Loucy (cell line): ENCODE measurements at regions not wholly inside any gene's neighbourhood (a gene's known extent, or its start where the extent isn't known, plus 50 kb on each side); places are given as distances from the start of the nearest gene placed in this dataset.

Experiments
- H2AFZ ChIP-seq: fragments of 200-600 bp; sonication (generic); 2 replicates; pipeline ENCODE4 v1.6.0; 2016; ENCODE audit warnings: antibody characterized with exemption, mild to moderate bottlenecking, low read length, moderate library complexity
- H3F3A ChIP-seq: fragments of 200-600 bp; 2 replicates; pipeline ENCODE4 v1.6.0; 2016; ENCODE audit warnings: antibody characterized with exemption, low read depth, mild to moderate bottlenecking
- H3K27me3 ChIP-seq: fragments of 200-600 bp; sonication (generic); 2 replicates; pipeline ENCODE4 v1.6.1; 2014; ENCODE audit warnings: low read length, mild to moderate bottlenecking; ENCODE audit not compliant: insufficient read depth, poor library complexity, severe bottlenecking
- H3K36me3 ChIP-seq: fragments of 200-600 bp; sonication (generic); 2 replicates; pipeline ENCODE4 v1.6.1; 2016; ENCODE audit warnings: low read length; ENCODE audit not compliant: insufficient read depth
- H3K4me1 ChIP-seq: fragments of 200-600 bp; sonication (generic); 2 replicates; pipeline ENCODE4 v1.5.1; 2014; ENCODE audit warnings: low read length, mild to moderate bottlenecking; ENCODE audit not compliant: insufficient read depth, poor library complexity, severe bottlenecking
- H3K4me2 ChIP-seq: fragments of 200-600 bp; sonication (generic); 2 replicates; pipeline ENCODE4 v1.6.0; 2014; ENCODE audit warnings: antibody characterized with exemption, low read length, low read depth, mild to moderate bottlenecking; ENCODE audit not compliant: poor library complexity, severe bottlenecking
- H3K4me3 ChIP-seq: fragments of 200-600 bp; sonication (generic); 2 replicates; pipeline ENCODE4 v1.5.1; 2014; ENCODE audit warnings: low read length, mild to moderate bottlenecking, mixed read lengths; ENCODE audit not compliant: poor library complexity, severe bottlenecking
- H3K79me2 ChIP-seq: fragments of 200-600 bp; sonication (generic); 2 replicates; pipeline ENCODE4 v1.6.1; 2014; ENCODE audit warnings: low read length; ENCODE audit not compliant: insufficient read depth
- H3K9ac ChIP-seq: fragments of 200-600 bp; sonication (generic); 2 replicates; pipeline ENCODE4 v1.6.0; 2014; ENCODE audit warnings: mild to moderate bottlenecking, low read depth, low read length, moderate library complexity; ENCODE audit not compliant: poor library complexity, severe bottlenecking
- H3K9me2 ChIP-seq: fragments of 200-600 bp; sonication (generic); replicated peaks from 2 replicates; pipeline ENCODE4 v1.6.1; 2016; ENCODE audit warnings: low read depth, low read length, mixed read lengths
- H3K9me3 ChIP-seq: fragments of 200-600 bp; sonication (generic); 2 replicates; pipeline ENCODE4 v1.6.1; 2014; ENCODE audit warnings: mild to moderate bottlenecking, antibody characterized with exemption, low read length, low read depth; ENCODE audit not compliant: insufficient read depth
- H4K20me1 ChIP-seq: fragments of 200-600 bp; sonication (generic); 2 replicates; pipeline ENCODE4 v1.6.0; 2014; ENCODE audit warnings: antibody characterized with exemption, low read length, mild to moderate bottlenecking; ENCODE audit not compliant: insufficient read depth, poor library complexity, severe bottlenecking
- EZH2phosphoT487 ChIP-seq: fragments of 200-600 bp; IDR thresholded peaks from 2 replicates; pipeline ENCODE4 v1.6.1; 2018; ENCODE audit warnings: antibody characterized with exemption, mild to moderate bottlenecking, moderate library complexity, borderline replicate concordance
- TF ChIP-seq, protein P1 (sequence below): fragments of 200-600 bp; sonication (generic); conservative IDR thresholded peaks from 2 replicates; pipeline ENCODE4 v1.5.1; 2014; ENCODE audit warnings: mild to moderate bottlenecking, antibody characterized with exemption, low read length

DNA sequence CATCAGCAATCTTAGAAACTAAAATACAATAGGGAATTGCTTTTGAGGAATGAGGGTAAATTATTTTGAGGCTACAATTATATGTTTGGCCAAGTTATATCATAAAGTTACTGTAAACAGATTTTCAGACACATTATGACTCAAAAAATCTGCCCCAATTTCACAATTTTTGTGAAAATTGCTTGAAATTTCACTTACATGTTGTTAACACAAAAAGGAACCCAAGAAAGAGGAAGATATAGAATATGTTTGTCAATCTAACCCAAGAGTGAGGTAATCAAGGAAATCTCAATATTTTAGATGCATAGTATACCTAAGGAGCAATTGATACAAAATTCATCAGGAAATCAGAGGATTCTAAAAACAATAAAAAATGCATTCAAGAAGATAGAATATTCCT is 73.9 kb upstream of the FNDC3A start:
- Histone ChIP-seq H3F3A (no peaks in the 10 kb centered on the region), H3K4me2 (no peak overlapping the region), H3K79me2 (no peaks in the 10 kb centered on the region), H3K4me3 (no peak overlapping the region), H4K20me1 (no peaks in the 10 kb centered on the region), H3K27me3 (no peaks in the 10 kb centered on the region), H3K4me1 (no peaks in the 10 kb centered on the region), H3K9ac (no peak overlapping the region), H3K36me3 (no peaks in the 10 kb centered on the region), H3K9me2 (0 out of 2 replicates have a peak, but pooled peaks cover 3% of the 10 kb centered on the region), H3K9me3 (no peaks in the 10 kb centered on the region), H2AFZ (no peak overlapping the region)
- no peak for TF ChIP-seq EZH2phosphoT487
- TF ChIP-seq, protein P1, sequence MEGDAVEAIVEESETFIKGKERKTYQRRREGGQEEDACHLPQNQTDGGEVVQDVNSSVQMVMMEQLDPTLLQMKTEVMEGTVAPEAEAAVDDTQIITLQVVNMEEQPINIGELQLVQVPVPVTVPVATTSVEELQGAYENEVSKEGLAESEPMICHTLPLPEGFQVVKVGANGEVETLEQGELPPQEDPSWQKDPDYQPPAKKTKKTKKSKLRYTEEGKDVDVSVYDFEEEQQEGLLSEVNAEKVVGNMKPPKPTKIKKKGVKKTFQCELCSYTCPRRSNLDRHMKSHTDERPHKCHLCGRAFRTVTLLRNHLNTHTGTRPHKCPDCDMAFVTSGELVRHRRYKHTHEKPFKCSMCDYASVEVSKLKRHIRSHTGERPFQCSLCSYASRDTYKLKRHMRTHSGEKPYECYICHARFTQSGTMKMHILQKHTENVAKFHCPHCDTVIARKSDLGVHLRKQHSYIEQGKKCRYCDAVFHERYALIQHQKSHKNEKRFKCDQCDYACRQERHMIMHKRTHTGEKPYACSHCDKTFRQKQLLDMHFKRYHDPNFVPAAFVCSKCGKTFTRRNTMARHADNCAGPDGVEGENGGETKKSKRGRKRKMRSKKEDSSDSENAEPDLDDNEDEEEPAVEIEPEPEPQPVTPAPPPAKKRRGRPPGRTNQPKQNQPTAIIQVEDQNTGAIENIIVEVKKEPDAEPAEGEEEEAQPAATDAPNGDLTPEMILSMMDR, result no peak

DNA sequence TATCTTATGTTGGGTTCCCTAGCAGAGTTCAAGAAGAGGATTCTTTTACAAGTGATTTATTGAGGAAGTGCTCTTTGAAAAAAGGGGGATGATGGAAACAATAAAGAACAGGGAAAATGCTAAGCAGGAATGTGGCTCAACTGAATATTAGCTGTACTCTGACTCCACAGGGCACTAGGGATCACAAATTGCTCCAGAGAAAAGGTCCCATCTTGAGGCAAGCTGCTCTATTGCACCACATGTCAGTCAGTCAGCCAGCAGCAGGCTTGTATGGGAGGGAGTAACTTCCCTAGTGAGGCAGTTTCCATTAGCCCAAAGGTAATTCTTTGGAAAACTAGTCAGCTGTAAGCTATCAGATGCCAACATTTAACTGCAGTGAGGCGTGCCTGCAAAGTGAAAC is 73.3 kb upstream of the FNDC3A start:
- H2AFZ ChIP-seq, result no peak overlapping the region
- no peaks in the 10 kb centered on the region for H3K9me3 ChIP-seq

DNA sequence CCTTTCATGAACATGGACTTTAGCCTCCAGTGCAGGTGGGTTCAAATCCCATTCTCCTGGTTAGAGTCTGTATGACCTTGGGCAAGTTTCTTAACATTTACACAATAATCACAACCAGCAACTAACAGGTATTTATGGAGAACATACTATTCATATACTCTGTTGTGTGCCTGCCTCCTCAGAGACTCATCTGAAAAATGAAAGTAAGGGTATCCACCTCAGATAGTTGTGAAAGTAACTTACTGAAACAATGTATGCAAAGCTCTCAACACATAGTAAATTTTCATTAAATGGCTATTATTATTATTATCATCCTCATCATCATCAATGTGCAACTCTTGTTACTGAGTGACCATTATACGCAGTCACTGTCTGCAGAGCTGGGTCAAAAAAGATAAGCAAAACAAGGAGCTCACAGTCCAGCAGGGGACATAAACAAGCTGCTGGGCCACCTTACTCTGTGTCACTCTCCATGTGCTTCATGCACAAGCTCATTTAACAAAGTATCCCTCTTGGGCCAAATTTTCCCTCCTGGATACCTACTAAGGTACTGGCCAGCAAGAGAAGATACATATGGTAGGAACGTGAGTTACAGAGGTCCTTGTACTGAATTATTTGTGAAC is 70.9 kb upstream of the FNDC3A start:
- Histone ChIP-seq H4K20me1 (no peaks in the 10 kb centered on the region), H3K4me3 (no peak overlapping the region), H3K27me3 (no peaks in the 10 kb centered on the region)

More for the DNA sequence above, 73.3 kb upstream of the FNDC3A start:
- H3K9me2 ChIP-seq, result 0 out of 2 replicates have a peak, but pooled peaks cover 3% of the 10 kb centered on the region
- H3K9ac ChIP-seq, result no peak overlapping the region
- no peaks in the 10 kb centered on the region for H3F3A ChIP-seq
- H3K4me2 ChIP-seq, result no peak overlapping the region
- H4K20me1 ChIP-seq, result no peaks in the 10 kb centered on the region
- H3K36me3 ChIP-seq, result no peaks in the 10 kb centered on the region
- no peaks in the 10 kb centered on the region for H3K27me3 ChIP-seq
- no peaks in the 10 kb centered on the region for H3K4me1 ChIP-seq
- H3K79me2 ChIP-seq, result no peaks in the 10 kb centered on the region
- no peak for TF ChIP-seq EZH2phosphoT487
- TF ChIP-seq, protein P1, result no peak
- H3K4me3 ChIP-seq, result no peak overlapping the region

More for the DNA sequence above, 70.9 kb upstream of the FNDC3A start:
- no peak overlapping the region for H3K9ac ChIP-seq
- H3K9me3 ChIP-seq, result no peaks in the 10 kb centered on the region
- no peaks in the 10 kb centered on the region for H3K36me3 ChIP-seq
- no peak for TF ChIP-seq EZH2phosphoT487
- TF ChIP-seq, protein P1, result no peak
- H3K4me2 ChIP-seq, result no peak overlapping the region
- no peaks in the 10 kb centered on the region for H3K79me2 ChIP-seq
- H2AFZ ChIP-seq, result peak overlapping the region; percentile 15; the same call in 1 of the 2 replicates
- H3K4me1 ChIP-seq, result no peaks in the 10 kb centered on the region
- H3K9me2 ChIP-seq, result no peaks in the 10 kb centered on the region
- no peaks in the 10 kb centered on the region for H3F3A ChIP-seq
